Right lobe of liver (tissue), 4 donors: ENCODE measurements at regions not wholly inside any gene's neighbourhood (a gene's known extent, or its start where the extent isn't known, plus 50 kb on each side); places are given as distances from the start of the nearest gene placed in this dataset.

Source experiments
- CTCF ChIP-seq, 4 donors: fragments of 200-600 bp in 3 of 4; fragments of 450-650 bp in 1 of 4; IDR thresholded peaks; one replicate each; pipeline versions ENCODE4 v1.5.1 to v1.8.0; 2016 to 2022; ENCODE audit warnings: antibody characterized with exemption in 4 of 4, mild to moderate bottlenecking in 2 of 4
- POLR2A ChIP-seq: fragments of 450-650 bp; IDR thresholded peaks from one replicate; pipeline ENCODE4 v1.6.1; 2017; ENCODE audit warnings: antibody characterized with exemption, mild to moderate bottlenecking
- donor health status: DM: no; HTN: no; CAD: no.
- donor health status: DM: no; HTN: no; CAD: no.
- donor health status: DM: no; HTN: yes; CAD: no.

- TF ChIP-seq CTCF (IDR thresholded peaks at IDR 0.05) (no peak), POLR2A (no peak)
Observed at GRCh38 chr6:100216760-100217159, 222.7 kb upstream of the MCHR2 start.
